H1 (cell line): ENCODE measurements at regions not wholly inside any gene's neighbourhood (a gene's known extent, or its start where the extent isn't known, plus 50 kb on each side); places are given as distances from the start of the nearest gene placed in this dataset.

Source experiments
- CTCF ChIA-PET: fragments of 300-600 bp; sonication (Branson Sonifier 250); formaldehyde crosslinking; loops from one replicate; lab custom pipeline; 2021; ENCODE audit not compliant: partially characterized antibody; lab: Charles Lee
- POLR2A ChIA-PET: fragments of 300-600 bp; sonication (Branson Sonifier 250); formaldehyde crosslinking; loops from one replicate; lab custom pipeline; 2021; ENCODE audit warnings: inconsistent platforms; ENCODE audit not compliant: partially characterized antibody; lab: Charles Lee
- DNase-seq, 2 experiments: peaks; one replicate each; pipeline versions ENCODE4 v3.0.0 to v3.0.0-alpha.2; 2010 to 2022; ENCODE audit warnings: low spot score in 2 of 2, low read depth in 1 of 2, mixed read lengths in 1 of 2
- FAIRE-seq: peaks from 2 replicates; lab custom pipeline; 2011; peaks lifted over from hg19 to GRCh38; lab: Jason Lieb, UNC
- H2AFZ ChIP-seq: 2 replicates; pipeline ENCODE4 v1.8.1; 2012; ENCODE audit warnings: low read length, inconsistent platforms
- H2AK5ac ChIP-seq: 2 replicates; pipeline ENCODE4 v1.6.1; 2013; ENCODE audit warnings: low read depth, low read length
- H2BK120ac ChIP-seq: replicated peaks from 2 replicates; pipeline ENCODE3; 2013; ENCODE audit warnings: low read depth, low read length, inconsistent platforms
- H2BK12ac ChIP-seq: 2 replicates; pipeline ENCODE4 v1.6.1; 2013; ENCODE audit warnings: low read depth, low read length
- H2BK15ac ChIP-seq: 2 replicates; pipeline ENCODE4 v1.6.1; 2013; ENCODE audit warnings: low read length
- H2BK20ac ChIP-seq: 2 replicates; pipeline ENCODE4 v1.6.1; 2013; ENCODE audit warnings: low read length
- H2BK5ac ChIP-seq: 2 replicates; pipeline ENCODE4 v1.6.1; 2013; ENCODE audit warnings: low read depth, low read length
- H3K14ac ChIP-seq: 2 replicates; pipeline ENCODE4 v1.6.1; 2013; ENCODE audit warnings: inconsistent platforms; ENCODE audit not compliant: insufficient read length
- H3K18ac ChIP-seq: 2 replicates; pipeline ENCODE4 v1.6.1; 2013; ENCODE audit warnings: low read length; ENCODE audit errors: extremely low read depth
- H3K23ac ChIP-seq: 2 replicates; pipeline ENCODE4 v1.6.1; 2013; ENCODE audit warnings: inconsistent platforms; ENCODE audit not compliant: insufficient read length
- H3K23me2 ChIP-seq: 2 replicates; pipeline ENCODE4 v1.6.1; 2013; ENCODE audit warnings: low read depth, low read length
- H3K27ac ChIP-seq: 2 replicates; pipeline ENCODE4 v1.6.1; 2011; ENCODE audit warnings: low read depth, low read length, inconsistent platforms
- H3K27me3 ChIP-seq, 4 experiments: replicated peaks in 1 of 4; 1 replicate in 1 of 4; 2 replicates in 3 of 4; pipeline versions ENCODE4 v1.6.1 to v1.8.1; 2011 to 2013; ENCODE audit warnings: low read length in 3 of 4, mild to moderate bottlenecking in 3 of 4, inconsistent platforms in 2 of 4, mixed read lengths in 2 of 4, moderate library complexity in 1 of 4; ENCODE audit not compliant: control insufficient read depth in 3 of 4, insufficient read depth in 3 of 4; ENCODE audit errors: extremely low read depth in 1 of 4
- H3K36me3 ChIP-seq, 4 experiments: 2 replicates each; pipeline versions ENCODE4 v1.6.1 to v1.8.1; 2011 to 2013; ENCODE audit warnings: mild to moderate bottlenecking in 4 of 4, low read length in 3 of 4, moderate library complexity in 2 of 4, control low read depth in 1 of 4, inconsistent platforms in 1 of 4; ENCODE audit not compliant: insufficient read depth in 4 of 4, control insufficient read depth in 2 of 4
- H3K4ac ChIP-seq: replicated peaks from 2 replicates; pipeline ENCODE3; 2013; ENCODE audit warnings: low read length, low read depth, mixed read lengths, inconsistent platforms; ENCODE audit not compliant: insufficient read length
- H3K4me1 ChIP-seq, 4 experiments: replicated peaks in 1 of 4; 1 replicate in 1 of 4; 2 replicates in 3 of 4; pipeline versions ENCODE4 v1.6.1 to v1.8.1; 2011 to 2013; ENCODE audit warnings: low read length in 3 of 4, inconsistent platforms in 2 of 4, mixed read lengths in 1 of 4; ENCODE audit not compliant: insufficient read depth in 4 of 4, control insufficient read depth in 3 of 4
- H3K4me2 ChIP-seq, 2 experiments: 2 replicates each; pipeline versions ENCODE4 v1.6.1 to v1.8.1; 2011 to 2013; ENCODE audit warnings: low read depth in 2 of 2, low read length in 2 of 2, control low read depth in 1 of 2, inconsistent platforms in 1 of 2, mild to moderate bottlenecking in 1 of 2; ENCODE audit not compliant: insufficient read depth in 1 of 2
- H3K4me3 ChIP-seq, 4 experiments: fragments of 200-600, 300-600 bp in 1 of 4; sonication (generic), shearing (Covaris generic), sonication (Bioruptor Twin) in 1 of 4; 2 replicates each; pipeline versions ENCODE4 v1.5.1 to v1.8.1; 2011 to 2016; ENCODE audit warnings: low read length in 4 of 4, low read depth in 3 of 4, control low read depth in 2 of 4, inconsistent platforms in 2 of 4, mild to moderate bottlenecking in 2 of 4, mixed read lengths in 1 of 4, moderate library complexity in 1 of 4; ENCODE audit not compliant: insufficient read depth in 2 of 4; ENCODE audit errors: extremely low read depth in 1 of 4
- H3K56ac ChIP-seq: replicated peaks from 2 replicates; pipeline ENCODE3; 2013; ENCODE audit warnings: low read depth, mild to moderate bottlenecking, mixed read lengths, low read length, inconsistent platforms; ENCODE audit not compliant: insufficient read length
- H3K79me1 ChIP-seq: 2 replicates; pipeline ENCODE4 v1.6.1; 2013; ENCODE audit warnings: low read depth, low read length, control low read depth
- H3K79me2 ChIP-seq, 2 experiments: 2 replicates each; pipeline versions ENCODE4 v1.6.1 to v1.8.1; 2012 to 2013; ENCODE audit warnings: low read length in 2 of 2, mild to moderate bottlenecking in 2 of 2, inconsistent platforms in 1 of 2; ENCODE audit not compliant: insufficient read depth in 2 of 2, control insufficient read depth in 1 of 2
- H3K9ac ChIP-seq, 4 experiments: replicated peaks in 1 of 4; 1 replicate in 1 of 4; 2 replicates in 3 of 4; pipeline versions ENCODE4 v1.6.1 to v1.8.1; 2011 to 2013; ENCODE audit warnings: low read depth in 3 of 4, low read length in 3 of 4, control low read depth in 2 of 4, mild to moderate bottlenecking in 2 of 4, moderate library complexity in 2 of 4, inconsistent platforms in 1 of 4; ENCODE audit errors: extremely low read depth in 1 of 4
- H3K9me3 ChIP-seq, 2 experiments: 2 replicates each; pipeline versions ENCODE4 v1.6.1 to v1.8.1; 2012 to 2013; ENCODE audit warnings: mild to moderate bottlenecking in 2 of 2, moderate library complexity in 2 of 2, control low read depth in 1 of 2, inconsistent platforms in 1 of 2, low read depth in 1 of 2, low read length in 1 of 2, mixed read lengths in 1 of 2; ENCODE audit not compliant: insufficient read depth in 2 of 2
- H4K20me1 ChIP-seq, 2 experiments: replicated peaks in 1 of 2; 2 replicates each; pipeline versions ENCODE3 to v1.8.1; 2011 to 2013; ENCODE audit warnings: inconsistent platforms in 2 of 2, low read length in 2 of 2, mild to moderate bottlenecking in 1 of 2; ENCODE audit not compliant: insufficient read depth in 2 of 2, control insufficient read depth in 1 of 2
- H4K5ac ChIP-seq: 2 replicates; pipeline ENCODE4 v1.6.1; 2013; ENCODE audit warnings: low read length, low read depth, mixed read lengths, inconsistent platforms; ENCODE audit not compliant: insufficient read length
- H4K8ac ChIP-seq: 2 replicates; pipeline ENCODE4 v1.8.0; 2013; ENCODE audit warnings: mild to moderate bottlenecking, moderate library complexity, low read length, inconsistent platforms; ENCODE audit not compliant: insufficient read depth; ENCODE audit errors: extremely low read depth
- H4K91ac ChIP-seq: replicated peaks from 2 replicates; pipeline ENCODE3; 2013; ENCODE audit warnings: low read length, mixed read lengths, inconsistent platforms; ENCODE audit not compliant: insufficient read length
- CEBPB ChIP-seq: IDR thresholded peaks from 2 replicates; pipeline ENCODE4 v1.6.1; 2012; ENCODE audit warnings: low read depth, low read length
- CREB1 ChIP-seq: IDR thresholded peaks from 2 replicates; pipeline ENCODE4 v1.6.1; 2012; ENCODE audit warnings: inconsistent platforms
- CTBP2 ChIP-seq: IDR thresholded peaks from 2 replicates; pipeline ENCODE4 v1.7.0; 2011; ENCODE audit warnings: borderline replicate concordance, mild to moderate bottlenecking, moderate library complexity, mixed read lengths, low read length; ENCODE audit not compliant: insufficient read depth, insufficient read length
- HDAC2 ChIP-seq, 2 experiments: fragments of 300-600 bp in 1 of 2; sonication (generic) in 1 of 2; IDR thresholded peaks; 2 replicates each; pipeline ENCODE4 v1.6.1; 2011 to 2012; ENCODE audit warnings: low read depth in 2 of 2, low read length in 2 of 2, mild to moderate bottlenecking in 2 of 2, moderate library complexity in 2 of 2, borderline replicate concordance in 1 of 2, inconsistent platforms in 1 of 2
- JUND ChIP-seq: IDR thresholded peaks from 2 replicates; pipeline ENCODE4 v1.6.1; 2011; ENCODE audit warnings: mild to moderate bottlenecking, improper control_type of control experiment, low read length
- NRF1 ChIP-seq: IDR thresholded peaks from 2 replicates; pipeline ENCODE4 v1.6.1; 2011; ENCODE audit warnings: mild to moderate bottlenecking, low read depth, low read length, improper control_type of control experiment
- POU5F1 ChIP-seq: IDR thresholded peaks from 2 replicates; pipeline ENCODE4 v1.6.1; 2011; ENCODE audit warnings: low read depth, mild to moderate bottlenecking, low read length, moderate library complexity
- SAP30 ChIP-seq: fragments of 300-600 bp; sonication (generic); IDR thresholded peaks from 2 replicates; pipeline ENCODE4 v1.7.1; 2012; ENCODE audit warnings: low read length, moderate library complexity, mild to moderate bottlenecking, inconsistent platforms; ENCODE audit not compliant: insufficient read depth, insufficient replicate concordance
- SP2 ChIP-seq: IDR thresholded peaks from 2 replicates; pipeline ENCODE4 v1.6.1; 2012; ENCODE audit warnings: mild to moderate bottlenecking, low read length, inconsistent platforms
- WGBS, 2 experiments: shearing (Covaris generic) in 1 of 2; methylation state at CpG; one replicate each; pipeline versions ENCODE4 v1.1.6 to v1.1.7; 2013 to 2015; ENCODE audit warnings: low lambda C conversion rate in 2 of 2, mixed read lengths in 2 of 2, inconsistent platforms in 1 of 2, low coverage in 1 of 2, missing lambda C conversion rate in 1 of 2; ENCODE audit not compliant: insufficient replicate concordance in 2 of 2, insufficient coverage in 1 of 2, insufficient read length in 1 of 2; ENCODE audit errors: extremely low coverage in 1 of 2, missing lambda C conversion rate in 1 of 2; 5-methylcytosine and 5-hydroxymethylcytosine counted together
- TF ChIP-seq, protein P1 (sequence below): IDR thresholded peaks from 2 replicates; pipeline ENCODE4 v1.6.1; 2012; ENCODE audit warnings: inconsistent platforms
- TF ChIP-seq, protein P2 (sequence below): IDR thresholded peaks from 2 replicates; pipeline ENCODE4 v1.6.1; 2011; ENCODE audit warnings: low read depth, mild to moderate bottlenecking, low read length; ENCODE audit not compliant: insufficient read depth

DNA sequence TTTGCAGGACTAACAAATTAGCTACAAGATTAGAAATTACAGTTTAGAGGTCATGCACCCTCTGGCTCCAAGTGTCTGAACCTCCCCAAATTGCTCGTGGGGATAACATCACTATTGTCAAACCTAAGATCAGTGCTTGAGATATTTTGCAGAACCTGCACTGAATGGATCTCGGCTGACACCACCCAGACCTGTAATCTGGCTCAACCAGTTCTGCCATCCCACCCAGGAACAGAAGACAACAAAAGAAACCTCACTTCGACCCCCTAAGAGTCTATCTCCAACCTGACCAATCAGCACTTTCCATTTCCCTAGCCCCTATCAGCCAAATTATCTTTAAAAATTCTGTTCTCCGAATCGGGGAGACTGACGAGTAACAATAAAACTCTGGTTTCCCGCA is 318.7 kb downstream of the NAP1L3 start:
- no peaks in the 10 kb centered on the region for H3K23me2 ChIP-seq
- H2BK120ac ChIP-seq: no peak overlapping the region
- peaks cover 0 to 3% (median under 1%) of the 10 kb centered on the region in 4 experiments; a peak in 2 of 7 replicates for H3K4me1 ChIP-seq
- no peak for FAIRE-seq
- TF ChIP-seq SAP30 (no peak), CTBP2 (no peak), POU5F1 (no peak), CEBPB (no peak), NRF1 (no peak), SP2 (no peak), HDAC2 (IDR thresholded peaks at IDR 0.05; ENCODE audit: borderline replicate concordance in 1 of 2, low read depth in 2 of 2, low read length in 2 of 2) (no peak), JUND (no peak), CREB1 (no peak)
- TF ChIP-seq, protein P1, sequence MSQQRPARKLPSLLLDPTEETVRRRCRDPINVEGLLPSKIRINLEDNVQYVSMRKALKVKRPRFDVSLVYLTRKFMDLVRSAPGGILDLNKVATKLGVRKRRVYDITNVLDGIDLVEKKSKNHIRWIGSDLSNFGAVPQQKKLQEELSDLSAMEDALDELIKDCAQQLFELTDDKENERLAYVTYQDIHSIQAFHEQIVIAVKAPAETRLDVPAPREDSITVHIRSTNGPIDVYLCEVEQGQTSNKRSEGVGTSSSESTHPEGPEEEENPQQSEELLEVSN: no peak
- TF ChIP-seq, protein P2, sequence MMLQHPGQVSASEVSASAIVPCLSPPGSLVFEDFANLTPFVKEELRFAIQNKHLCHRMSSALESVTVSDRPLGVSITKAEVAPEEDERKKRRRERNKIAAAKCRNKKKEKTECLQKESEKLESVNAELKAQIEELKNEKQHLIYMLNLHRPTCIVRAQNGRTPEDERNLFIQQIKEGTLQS: no peak
- TF ChIP-seq, all 59 proteins: peak for 0
- H3K4me3 ChIP-seq: no peak overlapping the region
- WGBS, 2 experiments: 84% methylated on average over 7 of the region's 7 CpGs; no CpG with 5 or more reads in 1 of the 2 experiments
- no peak overlapping the region for H3K27ac ChIP-seq
- H4K91ac ChIP-seq: no peak overlapping the region
- no peaks in the 10 kb centered on the region for H3K79me2 ChIP-seq
- no peak overlapping the region for H2AK5ac ChIP-seq
- H3K56ac ChIP-seq: no peak overlapping the region
- H4K5ac ChIP-seq: no peak overlapping the region
- no peaks in the 10 kb centered on the region for H3K79me1 ChIP-seq
- CTCF ChIA-PET: no interaction called here
- no peak overlapping the region for H2BK15ac ChIP-seq
- no peak overlapping the region for H3K4ac ChIP-seq
- H3K23ac ChIP-seq: no peak overlapping the region
- H2BK5ac ChIP-seq: no peak overlapping the region
- no peak for DNase-seq
- no peaks in the 10 kb centered on the region for H3K9me3 ChIP-seq
- POLR2A ChIA-PET: no interaction called here
- no peak overlapping the region for H2BK12ac ChIP-seq
- H2BK20ac ChIP-seq: no peak overlapping the region
- H3K36me3 ChIP-seq: no peaks in the 10 kb centered on the region
- H3K9ac ChIP-seq: no peak overlapping the region
- H3K27me3 ChIP-seq: no peaks in the 10 kb centered on the region
- H3K14ac ChIP-seq: no peak overlapping the region
- H2AFZ ChIP-seq: no peak overlapping the region
- H4K20me1 ChIP-seq: no peaks in the 10 kb centered on the region
- no peak overlapping the region for H4K8ac ChIP-seq
- no peak overlapping the region for H3K18ac ChIP-seq
- no peak overlapping the region for H3K4me2 ChIP-seq
